ENCODE measurements at regions not wholly inside any gene's neighbourhood (a gene's known extent, or its start where the extent isn't known, plus 50 kb on each side); places are given as distances from the start of the nearest gene placed in this dataset.
"Not testable (repeated sequence)": the region's sequence is repeated elsewhere in the genome, so short reads cannot be mapped to it uniquely, and the experiment has no call there.

GRCh38 chr11:82045748-82046457 lies 687.8 kb downstream of the FAM181B start:
- DNase-seq: no peak

GRCh38 chr11:82043316-82043715 lies 690.3 kb downstream of the FAM181B start:
- DNase-seq: no peak

- DNase-seq: no peak
Observed at GRCh38 chr11:82041764-82042163, 691.9 kb downstream of the FAM181B start.

GRCh38 chr11:82038154-82038553 lies 695.5 kb downstream of the FAM181B start:
- no peak for DNase-seq

- DNase-seq: no peak
Observed at GRCh38 chr11:82034527-82034926, 699.1 kb downstream of the FAM181B start.

GRCh38 chr11:82027335-82027734 lies 706.3 kb downstream of the FAM181B start:
- DNase-seq: not testable (repeated sequence)

- DNase-seq: no peak
Observed at GRCh38 chr11:82024760-82025159, 708.9 kb downstream of the FAM181B start.

GRCh38 chr11:82012276-82012675 lies 721.4 kb downstream of the FAM181B start:
- no peak for DNase-seq

- DNase-seq: no peak
Observed at GRCh38 chr11:82009133-82009532, 724.5 kb downstream of the FAM181B start.

- no peak for DNase-seq
Observed at GRCh38 chr11:82007521-82007920, 726.1 kb downstream of the FAM181B start.

- no peak for DNase-seq
Observed at GRCh38 chr11:82004537-82005213, 729.0 kb downstream of the FAM181B start.

GRCh38 chr11:82003671-82004515 lies 729.8 kb downstream of the FAM181B start:
- no peak for DNase-seq

- DNase-seq: no peak
Observed at GRCh38 chr11:82003024-82003423, 730.6 kb downstream of the FAM181B start.

GRCh38 chr11:81995889-81996288 lies 737.8 kb downstream of the FAM181B start:
- no peak for DNase-seq

GRCh38 chr11:81993755-81994154 lies 739.9 kb downstream of the FAM181B start:
- DNase-seq: no peak

GRCh38 chr11:81990659-81991443 lies 742.8 kb downstream of the FAM181B start:
- no peak for DNase-seq

- DNase-seq: no peak
Observed at GRCh38 chr11:81989093-81989492, 744.6 kb downstream of the FAM181B start.

GRCh38 chr11:81987829-81988472 lies 745.7 kb downstream of the FAM181B start:
- no peak for DNase-seq

GRCh38 chr11:81986556-81987161 lies 747.0 kb downstream of the FAM181B start:
- DNase-seq: no peak

GRCh38 chr11:81979448-81979847 lies 754.2 kb downstream of the FAM181B start:
- no peak for DNase-seq

GRCh38 chr11:81975261-81975900 lies 758.3 kb downstream of the FAM181B start:
- no peak for DNase-seq
